Neural cell (in vitro differentiated cells): ENCODE measurements at regions not wholly inside any gene's neighbourhood (a gene's known extent, or its start where the extent isn't known, plus 50 kb on each side); places are given as distances from the start of the nearest gene placed in this dataset.

Source experiments
- EP300 ChIP-seq: fragments of 450-650 bp; conservative IDR thresholded peaks from 2 replicates; pipeline ENCODE4 v1.6.1; 2014; ENCODE audit warnings: antibody characterized with exemption, mild to moderate bottlenecking, moderate library complexity; ENCODE audit not compliant: poor library complexity, severe bottlenecking
- RAD21 ChIP-seq: fragments of 450-650 bp; conservative IDR thresholded peaks from 2 replicates; pipeline ENCODE4 v1.6.1; 2014; ENCODE audit warnings: antibody characterized with exemption, mild to moderate bottlenecking, moderate library complexity
- TF ChIP-seq, protein P1 (sequence below): fragments of 450-650 bp; IDR thresholded peaks from 2 replicates; pipeline ENCODE4 v1.5.1; 2014; ENCODE audit warnings: antibody characterized with exemption, mild to moderate bottlenecking, moderate library complexity; ENCODE audit not compliant: poor library complexity, severe bottlenecking

DNA sequence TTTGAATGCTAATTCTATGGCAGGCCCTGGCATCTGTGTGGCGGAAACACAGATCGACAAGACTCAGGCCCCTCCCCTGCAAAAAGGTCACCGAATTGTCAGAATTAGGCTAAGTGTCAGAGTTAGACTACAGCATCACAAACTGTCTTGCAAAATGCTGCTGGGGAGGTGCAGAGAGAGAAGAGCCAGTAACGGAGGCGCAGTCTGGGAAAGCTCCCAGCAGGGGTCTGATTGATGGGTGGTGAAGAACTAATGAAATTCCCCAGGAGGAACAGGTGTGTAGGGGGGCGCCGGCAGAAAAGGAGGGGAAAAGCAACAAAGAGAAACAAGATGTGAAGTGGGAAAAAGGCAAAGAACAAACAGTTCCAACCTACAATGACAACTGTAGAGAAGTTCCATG is 72.7 kb upstream of the TAMM41 start:
- TF ChIP-seq, protein P1, sequence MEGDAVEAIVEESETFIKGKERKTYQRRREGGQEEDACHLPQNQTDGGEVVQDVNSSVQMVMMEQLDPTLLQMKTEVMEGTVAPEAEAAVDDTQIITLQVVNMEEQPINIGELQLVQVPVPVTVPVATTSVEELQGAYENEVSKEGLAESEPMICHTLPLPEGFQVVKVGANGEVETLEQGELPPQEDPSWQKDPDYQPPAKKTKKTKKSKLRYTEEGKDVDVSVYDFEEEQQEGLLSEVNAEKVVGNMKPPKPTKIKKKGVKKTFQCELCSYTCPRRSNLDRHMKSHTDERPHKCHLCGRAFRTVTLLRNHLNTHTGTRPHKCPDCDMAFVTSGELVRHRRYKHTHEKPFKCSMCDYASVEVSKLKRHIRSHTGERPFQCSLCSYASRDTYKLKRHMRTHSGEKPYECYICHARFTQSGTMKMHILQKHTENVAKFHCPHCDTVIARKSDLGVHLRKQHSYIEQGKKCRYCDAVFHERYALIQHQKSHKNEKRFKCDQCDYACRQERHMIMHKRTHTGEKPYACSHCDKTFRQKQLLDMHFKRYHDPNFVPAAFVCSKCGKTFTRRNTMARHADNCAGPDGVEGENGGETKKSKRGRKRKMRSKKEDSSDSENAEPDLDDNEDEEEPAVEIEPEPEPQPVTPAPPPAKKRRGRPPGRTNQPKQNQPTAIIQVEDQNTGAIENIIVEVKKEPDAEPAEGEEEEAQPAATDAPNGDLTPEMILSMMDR = no peak
- TF ChIP-seq EP300 = no peak
- TF ChIP-seq RAD21 = no peak
